DMS 273 (cell line): ENCODE measurements at regions not wholly inside any gene's neighbourhood (a gene's known extent, or its start where the extent isn't known, plus 50 kb on each side); places are given as distances from the start of the nearest gene placed in this dataset.

Experiments
- DNase-seq: peaks from one replicate; lab custom pipeline; 2025; ENCODE audit not compliant: unreplicated experiment; lab: John Stamatoyannopoulos, UW

- DNase-seq: no peak
Measured at GRCh38 chr6:93575495-93576267, 156.3 kb upstream of the EPHA7 start.

GRCh38 chr6:93574299-93574698 is 154.9 kb upstream of the EPHA7 start:
- no peak for DNase-seq

- no peak for DNase-seq
Measured at GRCh38 chr6:93571346-93571745, 152.0 kb upstream of the EPHA7 start.

GRCh38 chr6:93568169-93568568 is 148.8 kb upstream of the EPHA7 start:
- no peak for DNase-seq

- no peak for DNase-seq
Measured at GRCh38 chr6:93567164-93567563, 147.8 kb upstream of the EPHA7 start.

GRCh38 chr6:93566285-93566684 is 146.9 kb upstream of the EPHA7 start:
- no peak for DNase-seq

- no peak for DNase-seq
Measured at GRCh38 chr6:93562582-93562981, 143.2 kb upstream of the EPHA7 start.

GRCh38 chr6:93555292-93555691 is 135.9 kb upstream of the EPHA7 start:
- no peak for DNase-seq

GRCh38 chr6:93554018-93554417 is 134.7 kb upstream of the EPHA7 start:
- no peak for DNase-seq

GRCh38 chr6:93550551-93551276 is 131.4 kb upstream of the EPHA7 start:
- DNase-seq: no peak

GRCh38 chr6:93549868-93550267 is 130.5 kb upstream of the EPHA7 start:
- no peak for DNase-seq

GRCh38 chr6:93524671-93525451 is 105.5 kb upstream of the EPHA7 start:
- no peak for DNase-seq

- no peak for DNase-seq
Measured at GRCh38 chr6:93523365-93523764, 104.0 kb upstream of the EPHA7 start.

- DNase-seq: no peak
Measured at GRCh38 chr6:93516441-93516840, 97.1 kb upstream of the EPHA7 start.

GRCh38 chr6:93515736-93516135 is 96.4 kb upstream of the EPHA7 start:
- no peak for DNase-seq

GRCh38 chr6:93498713-93499112 is 79.4 kb upstream of the EPHA7 start:
- no peak for DNase-seq

- no peak for DNase-seq
Measured at GRCh38 chr6:93496548-93496947, 77.2 kb upstream of the EPHA7 start.

GRCh38 chr6:93494057-93494456 is 74.7 kb upstream of the EPHA7 start:
- no peak for DNase-seq

- no peak for DNase-seq
Measured at GRCh38 chr6:93474733-93475179, 55.4 kb upstream of the EPHA7 start.

- no peak for DNase-seq
Measured at GRCh38 chr6:93471281-93471680, 51.9 kb upstream of the EPHA7 start.
